Mesendoderm (in vitro differentiated cells): ENCODE measurements at regions not wholly inside any gene's neighbourhood (a gene's known extent, or its start where the extent isn't known, plus 50 kb on each side); places are given as distances from the start of the nearest gene placed in this dataset.

ENCODE experiments used
- DNase-seq: peaks from one replicate; pipeline ENCODE4 v3.0.0; 2013
- H2AK5ac ChIP-seq: 2 replicates; pipeline ENCODE4 v1.6.1; 2013; ENCODE audit warnings: low read length, inconsistent platforms
- H2BK120ac ChIP-seq: 2 replicates; pipeline ENCODE4 v1.6.1; 2013; ENCODE audit warnings: low read depth, mild to moderate bottlenecking, low read length, moderate library complexity, mixed read lengths
- H2BK15ac ChIP-seq: replicated peaks from 2 replicates; pipeline ENCODE4 v1.6.1; 2013; ENCODE audit warnings: low read depth, mild to moderate bottlenecking, moderate library complexity
- H2BK5ac ChIP-seq: 2 replicates; pipeline ENCODE4 v1.6.1; 2013; ENCODE audit warnings: low read length, inconsistent platforms
- H3K18ac ChIP-seq: 2 replicates; pipeline ENCODE4 v1.6.1; 2013; ENCODE audit warnings: mild to moderate bottlenecking, low read length, mixed read lengths
- H3K23ac ChIP-seq: one replicate; pipeline ENCODE4 v1.6.1; 2013; ENCODE audit warnings: low read length
- H3K27ac ChIP-seq: 2 replicates; pipeline ENCODE4 v1.5.1; 2013; ENCODE audit warnings: low read depth, mild to moderate bottlenecking, inconsistent platforms, low read length, moderate library complexity
- H3K27me3 ChIP-seq: 2 replicates; pipeline ENCODE4 v1.6.1; 2013; ENCODE audit warnings: low read length, control low read depth, mild to moderate bottlenecking, inconsistent platforms; ENCODE audit not compliant: insufficient read depth, poor library complexity
- H3K36me3 ChIP-seq: 2 replicates; pipeline ENCODE4 v1.6.1; 2013; ENCODE audit warnings: low read length, inconsistent platforms; ENCODE audit not compliant: control insufficient read depth, insufficient read depth
- H3K4ac ChIP-seq: one replicate; pipeline ENCODE4 v1.6.1; 2013; ENCODE audit warnings: low read depth, mild to moderate bottlenecking, low read length, moderate library complexity
- H3K4me1 ChIP-seq: 2 replicates; pipeline ENCODE4 v1.6.1; 2013; ENCODE audit warnings: low read depth, low read length, inconsistent platforms; ENCODE audit not compliant: control insufficient read depth
- H3K4me2 ChIP-seq: 2 replicates; pipeline ENCODE4 v1.6.1; 2013; ENCODE audit warnings: low read length
- H3K4me3 ChIP-seq: 2 replicates; pipeline ENCODE4 v1.5.1; 2013; ENCODE audit warnings: mild to moderate bottlenecking, low read length
- H3K56ac ChIP-seq: one replicate; pipeline ENCODE4 v1.6.1; 2013; ENCODE audit warnings: low read length
- H3K79me1 ChIP-seq: 2 replicates; pipeline ENCODE4 v1.6.1; 2013; ENCODE audit warnings: low read length, inconsistent platforms
- H3K79me2 ChIP-seq: 2 replicates; pipeline ENCODE4 v1.6.1; 2013; ENCODE audit warnings: mild to moderate bottlenecking, low read length; ENCODE audit not compliant: control insufficient read depth, insufficient read depth
- H3K9ac ChIP-seq: 2 replicates; pipeline ENCODE4 v1.6.1; 2013; ENCODE audit warnings: low read length, inconsistent platforms
- H4K5ac ChIP-seq: one replicate; pipeline ENCODE4 v1.6.1; 2013; ENCODE audit warnings: low read length
- H4K8ac ChIP-seq: one replicate; pipeline ENCODE4 v1.6.1; 2013; ENCODE audit warnings: low read depth, mild to moderate bottlenecking, control low read depth, low read length, moderate library complexity
- WGBS: extraction: QIAGEN DNeasy Blood & Tissue Kit; methylation state at CpG from one replicate; pipeline ENCODE4 v1.1.7; 2013; ENCODE audit warnings: low lambda C conversion rate, missing lambda C conversion rate; ENCODE audit not compliant: insufficient coverage; ENCODE audit errors: extremely low coverage; 5-methylcytosine and 5-hydroxymethylcytosine counted together

GRCh38 chr6:147055821-147056392 is 148.3 kb upstream of the STXBP5 start:
- Histone ChIP-seq H2BK120ac (no peak overlapping the region), H3K4ac (no peak overlapping the region), H3K56ac (no peak overlapping the region), H3K4me3 (no peak overlapping the region), H3K4me2 (no peak overlapping the region), H4K5ac (no peak overlapping the region), H3K18ac (no peak overlapping the region), H3K27me3 (no peaks in the 10 kb centered on the region), H2AK5ac (no peak overlapping the region), H3K9ac (no peak overlapping the region), H2BK15ac (no peak overlapping the region), H4K8ac (no peak overlapping the region), H2BK5ac (no peak overlapping the region), H3K36me3 (no peaks in the 10 kb centered on the region), H3K23ac (no peak overlapping the region), H3K4me1 (no peaks in the 10 kb centered on the region), H3K79me1 (no peaks in the 10 kb centered on the region), H3K79me2 (no peaks in the 10 kb centered on the region), H3K27ac (no peak overlapping the region)
- no CpG with 5 or more reads among the region's 8 CpGs for WGBS
- DNase-seq: no peak

- Histone ChIP-seq H3K4me2 (no peak overlapping the region), H3K4me3 (no peak overlapping the region), H3K79me2 (no peaks in the 10 kb centered on the region), H3K27me3 (no peaks in the 10 kb centered on the region), H3K23ac (no peak overlapping the region), H3K4me1 (no peaks in the 10 kb centered on the region), H2AK5ac (no peak overlapping the region), H3K79me1 (no peaks in the 10 kb centered on the region), H4K8ac (no peak overlapping the region), H2BK5ac (no peak overlapping the region), H2BK120ac (no peak overlapping the region), H3K9ac (no peak overlapping the region), H3K18ac (no peak overlapping the region), H3K56ac (no peak overlapping the region), H3K27ac (no peak overlapping the region), H3K36me3 (no peaks in the 10 kb centered on the region), H4K5ac (no peak overlapping the region), H3K4ac (no peak overlapping the region), H2BK15ac (no peak overlapping the region)
- no CpG with 5 or more reads among the region's 1 CpG for whole genome bisulfite sequencing
- no peak for DNase-seq
These were observed 147.0 kb upstream of the STXBP5 start for GRCh38 chr6:147057188-147057587.

- Histone ChIP-seq H4K8ac (no peak overlapping the region), H3K79me2 (no peaks in the 10 kb centered on the region), H2AK5ac (no peak overlapping the region), H3K4me2 (no peak overlapping the region), H3K56ac (no peak overlapping the region), H3K4me3 (no peak overlapping the region), H3K27me3 (no peaks in the 10 kb centered on the region), H2BK15ac (no peak overlapping the region), H3K23ac (no peak overlapping the region), H3K18ac (no peak overlapping the region), H3K9ac (no peak overlapping the region), H4K5ac (no peak overlapping the region), H3K79me1 (no peaks in the 10 kb centered on the region), H3K27ac (no peak overlapping the region), H3K4ac (no peak overlapping the region), H2BK5ac (no peak overlapping the region), H3K4me1 (no peaks in the 10 kb centered on the region), H2BK120ac (no peak overlapping the region), H3K36me3 (no peaks in the 10 kb centered on the region)
- no CpG with 5 or more reads among the region's 3 CpGs for WGBS
- no peak for DNase-seq
These were observed 146.4 kb upstream of the STXBP5 start for GRCh38 chr6:147057705-147058342.

GRCh38 chr6:147058786-147059385 is 145.3 kb upstream of the STXBP5 start:
- Histone ChIP-seq H3K36me3 (no peaks in the 10 kb centered on the region), H3K56ac (no peak overlapping the region), H4K8ac (no peak overlapping the region), H3K27ac (no peak overlapping the region), H3K4ac (no peak overlapping the region), H3K9ac (no peak overlapping the region), H2BK15ac (no peak overlapping the region), H3K79me1 (no peaks in the 10 kb centered on the region), H2AK5ac (no peak overlapping the region), H2BK5ac (no peak overlapping the region), H3K27me3 (no peaks in the 10 kb centered on the region), H3K79me2 (no peaks in the 10 kb centered on the region), H2BK120ac (no peak overlapping the region), H3K4me2 (no peak overlapping the region), H4K5ac (no peak overlapping the region), H3K23ac (no peak overlapping the region), H3K4me1 (no peaks in the 10 kb centered on the region), H3K4me3 (no peak overlapping the region), H3K18ac (no peak overlapping the region)
- WGBS: no CpG with 5 or more reads among the region's 1 CpG
- DNase-seq: no peak

GRCh38 chr6:147060636-147061035 is 143.6 kb upstream of the STXBP5 start:
- Histone ChIP-seq H3K4me2 (no peak overlapping the region), H3K79me2 (no peaks in the 10 kb centered on the region), H2BK5ac (no peak overlapping the region), H3K9ac (no peak overlapping the region), H2BK15ac (no peak overlapping the region), H4K8ac (no peak overlapping the region), H3K4me1 (no peaks in the 10 kb centered on the region), H3K27me3 (no peaks in the 10 kb centered on the region), H3K23ac (no peak overlapping the region), H3K4me3 (no peak overlapping the region), H3K27ac (no peak overlapping the region), H3K36me3 (no peaks in the 10 kb centered on the region), H2AK5ac (no peak overlapping the region), H4K5ac (no peak overlapping the region), H3K4ac (no peak overlapping the region), H3K56ac (no peak overlapping the region), H3K18ac (no peak overlapping the region), H2BK120ac (no peak overlapping the region), H3K79me1 (no peaks in the 10 kb centered on the region)
- no peak for DNase-seq
- no CpG with 5 or more reads among the region's 1 CpG for WGBS
